GM12872 (cell line): ENCODE measurements at regions not wholly inside any gene's neighbourhood (a gene's known extent, or its start where the extent isn't known, plus 50 kb on each side); places are given as distances from the start of the nearest gene placed in this dataset.

Experiments
- TF ChIP-seq, protein P1 (sequence below): IDR thresholded peaks from 3 replicates; pipeline ENCODE4 v1.5.1; 2011; ENCODE audit warnings: low read depth, mild to moderate bottlenecking, low read length, moderate library complexity; ENCODE audit not compliant: insufficient read depth

DNA sequence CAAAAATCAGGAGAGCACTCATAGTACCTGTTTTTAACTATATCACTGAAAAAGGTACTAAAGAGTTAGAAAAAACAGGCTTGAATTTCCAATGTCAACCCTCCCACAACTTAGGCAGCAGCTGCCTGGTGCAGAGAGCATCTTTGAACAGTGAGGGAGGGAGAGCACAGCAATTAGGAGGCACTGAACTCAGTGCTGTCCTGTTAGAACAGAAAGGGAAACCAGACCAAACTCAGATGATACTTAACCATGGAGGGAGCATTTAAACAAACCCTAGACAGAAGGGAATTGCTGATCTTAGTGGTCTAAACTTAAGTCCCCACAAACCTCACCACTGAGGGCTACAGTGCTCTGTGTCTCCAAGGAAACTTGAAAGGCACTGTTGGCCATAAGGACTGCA, 179.2 kb upstream of the AGTR1 start:
- TF ChIP-seq, protein P1, sequence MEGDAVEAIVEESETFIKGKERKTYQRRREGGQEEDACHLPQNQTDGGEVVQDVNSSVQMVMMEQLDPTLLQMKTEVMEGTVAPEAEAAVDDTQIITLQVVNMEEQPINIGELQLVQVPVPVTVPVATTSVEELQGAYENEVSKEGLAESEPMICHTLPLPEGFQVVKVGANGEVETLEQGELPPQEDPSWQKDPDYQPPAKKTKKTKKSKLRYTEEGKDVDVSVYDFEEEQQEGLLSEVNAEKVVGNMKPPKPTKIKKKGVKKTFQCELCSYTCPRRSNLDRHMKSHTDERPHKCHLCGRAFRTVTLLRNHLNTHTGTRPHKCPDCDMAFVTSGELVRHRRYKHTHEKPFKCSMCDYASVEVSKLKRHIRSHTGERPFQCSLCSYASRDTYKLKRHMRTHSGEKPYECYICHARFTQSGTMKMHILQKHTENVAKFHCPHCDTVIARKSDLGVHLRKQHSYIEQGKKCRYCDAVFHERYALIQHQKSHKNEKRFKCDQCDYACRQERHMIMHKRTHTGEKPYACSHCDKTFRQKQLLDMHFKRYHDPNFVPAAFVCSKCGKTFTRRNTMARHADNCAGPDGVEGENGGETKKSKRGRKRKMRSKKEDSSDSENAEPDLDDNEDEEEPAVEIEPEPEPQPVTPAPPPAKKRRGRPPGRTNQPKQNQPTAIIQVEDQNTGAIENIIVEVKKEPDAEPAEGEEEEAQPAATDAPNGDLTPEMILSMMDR, result no peak

DNA sequence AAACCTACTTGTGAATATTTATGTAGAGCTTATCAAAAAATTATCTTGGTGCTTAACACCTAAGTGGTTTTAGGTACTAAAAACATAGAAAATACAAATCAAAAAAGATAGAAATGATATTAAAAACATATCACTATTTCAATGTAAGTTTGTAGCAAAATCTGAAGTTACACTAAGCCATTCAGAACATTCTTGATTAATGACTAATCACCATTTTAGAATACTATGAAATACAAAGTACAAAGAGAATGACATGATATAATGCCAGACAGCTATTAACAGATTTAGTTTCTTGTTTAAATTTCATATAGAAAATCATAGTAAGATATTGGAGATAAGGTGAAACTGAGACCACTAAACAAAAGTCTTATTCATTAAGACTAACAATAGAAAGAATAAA, 169.7 kb upstream of the AGTR1 start:
- TF ChIP-seq, protein P1, result no peak

DNA sequence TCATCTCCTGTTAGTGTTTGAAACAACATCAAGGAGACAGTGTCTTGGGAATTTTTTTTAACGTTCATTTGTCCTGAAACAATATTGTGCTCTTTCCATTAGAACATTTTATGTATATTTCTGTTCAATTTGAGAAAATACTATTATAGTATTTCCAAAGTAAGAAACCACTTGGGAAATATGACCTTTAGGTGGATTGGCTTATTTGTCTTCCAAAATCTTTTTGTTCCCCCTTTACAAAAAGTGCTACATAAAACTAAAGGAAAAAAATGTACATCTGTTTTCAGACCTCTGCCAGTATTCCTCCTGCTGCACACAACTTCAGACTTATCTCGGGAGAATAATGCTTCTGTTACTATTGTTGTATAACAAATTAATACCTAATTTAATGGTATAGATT, 165.9 kb upstream of the AGTR1 start:
- TF ChIP-seq, protein P1, result no peak

DNA sequence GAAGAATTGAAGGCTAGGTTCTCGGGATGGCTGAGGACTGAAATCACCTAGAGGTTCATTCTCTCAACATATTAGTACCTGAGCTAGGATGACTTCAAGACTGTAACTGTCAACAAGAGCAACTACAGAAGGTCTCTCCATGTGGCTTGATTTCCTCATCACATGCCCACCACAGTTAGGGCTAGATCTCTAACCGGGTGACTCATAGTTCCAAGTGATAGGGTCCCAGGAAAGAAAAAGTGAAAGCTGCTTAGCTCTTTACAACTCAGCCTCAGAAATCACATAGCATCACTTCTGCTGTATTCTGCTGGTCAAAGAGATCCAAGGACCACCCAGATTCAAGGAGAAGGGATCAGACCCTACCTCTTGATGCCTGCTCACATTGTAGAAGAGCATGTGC, 165.4 kb upstream of the AGTR1 start:
- TF ChIP-seq, protein P1, result no peak

DNA sequence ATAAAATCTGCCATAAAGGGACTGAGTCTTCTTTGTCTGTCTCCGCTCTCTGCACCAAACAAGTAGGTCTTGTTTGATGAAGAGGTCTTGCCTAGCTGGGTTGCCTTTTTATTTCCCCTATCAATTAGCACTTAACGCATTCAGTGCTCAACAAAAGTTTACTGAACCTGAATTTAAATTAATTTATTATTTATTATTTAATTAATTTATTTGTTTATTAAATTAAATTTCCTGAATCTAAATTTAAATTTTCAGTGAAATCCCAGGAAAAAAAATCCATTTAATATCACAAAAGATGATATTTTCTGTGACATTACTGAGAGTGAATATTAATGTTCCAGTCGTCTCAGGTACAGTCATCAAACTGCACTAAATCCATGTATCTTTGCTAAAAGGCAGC, 164.9 kb upstream of the AGTR1 start:
- TF ChIP-seq, protein P1, result no peak

DNA sequence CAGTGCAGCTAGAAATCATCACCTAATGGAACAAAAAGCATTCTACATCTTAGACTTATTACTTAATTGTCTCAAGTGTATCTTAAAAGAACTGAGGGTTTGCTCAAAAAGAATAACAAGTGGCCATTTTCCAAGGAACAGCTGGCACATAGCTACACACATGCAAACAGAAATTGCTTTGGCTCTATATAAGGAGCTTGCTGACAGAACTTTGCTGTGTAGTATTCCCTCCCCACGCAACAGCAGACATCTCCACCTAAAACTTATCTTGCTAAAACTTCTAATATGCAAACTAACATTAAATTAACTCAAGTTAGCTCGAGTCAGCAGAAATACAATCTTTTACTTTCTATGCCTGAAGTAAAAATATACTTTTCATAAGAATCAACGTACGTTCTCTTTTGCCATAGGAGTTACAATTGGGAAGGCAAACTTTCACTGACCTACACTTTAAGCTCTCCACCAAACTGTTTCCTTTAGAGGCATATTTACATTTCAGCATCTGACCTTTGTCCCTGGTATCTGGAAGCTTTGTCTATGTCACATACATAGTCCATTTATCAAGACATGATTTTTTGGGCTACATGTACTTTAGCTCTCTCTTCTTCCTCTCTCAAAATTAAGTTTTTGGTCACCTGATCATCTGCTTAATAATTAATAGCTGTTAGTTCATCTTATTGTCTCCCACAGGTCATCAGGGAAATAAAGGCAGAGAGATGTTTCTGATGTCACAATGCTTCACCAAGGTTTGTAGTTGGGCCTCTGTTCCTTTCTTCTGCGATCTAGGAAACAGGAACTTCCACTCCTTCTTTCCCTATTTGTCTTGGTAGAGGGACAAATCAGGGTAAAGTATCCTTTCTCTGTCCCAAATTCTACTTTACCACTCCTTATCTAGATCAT, 163.4 kb upstream of the AGTR1 start:
- TF ChIP-seq, protein P1, result no peak

DNA sequence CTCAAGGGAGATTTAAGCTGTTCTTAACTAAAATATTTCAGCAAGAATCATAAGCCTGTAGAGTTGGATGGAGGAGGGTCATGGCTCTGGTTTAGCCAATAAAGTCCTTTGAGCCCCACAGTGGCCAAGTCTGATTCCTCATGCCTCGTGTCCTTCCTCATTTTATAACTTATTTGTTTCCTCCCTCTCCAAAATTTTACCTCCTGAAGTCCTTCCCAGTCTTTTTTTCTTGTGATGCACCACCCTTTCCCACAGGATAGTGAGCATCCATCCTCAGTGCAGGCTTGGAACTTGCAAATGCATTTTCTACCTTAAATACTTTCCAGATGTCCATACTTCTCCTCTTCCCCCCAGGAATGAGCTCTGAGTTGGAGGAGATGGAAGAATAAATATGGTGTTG, 162.7 kb upstream of the AGTR1 start:
- TF ChIP-seq, protein P1, result no peak
